Left ventricle myocardium inferior (tissue), 1 donor: ENCODE measurements at regions not wholly inside any gene's neighbourhood (a gene's known extent, or its start where the extent isn't known, plus 50 kb on each side); places are given as distances from the start of the nearest gene placed in this dataset.

Experiments used
- DNase-seq: peaks from one replicate; pipeline ENCODE4 v3.0.0-alpha.2; 2020
- H3K27ac ChIP-seq: fragments of 200-600 bp; replicated peaks from 2 replicates; pipeline ENCODE4 v1.8.0; 2021
- H3K27me3 ChIP-seq: fragments of 200-600 bp; 2 replicates; pipeline ENCODE4 v1.8.0; 2021; ENCODE audit warnings: low read depth
- H3K36me3 ChIP-seq: fragments of 200-600 bp; 2 replicates; pipeline ENCODE4 v1.8.0; 2021
- H3K4me1 ChIP-seq: fragments of 200-600 bp; 2 replicates; pipeline ENCODE4 v1.8.0; 2021
- H3K4me3 ChIP-seq: fragments of 200-600 bp; 2 replicates; pipeline ENCODE4 v1.8.0; 2021; ENCODE audit warnings: mild to moderate bottlenecking, moderate library complexity
- H3K9me3 ChIP-seq: fragments of 200-600 bp; replicated peaks from 2 replicates; pipeline ENCODE4 v1.8.0; 2021
- intact Hi-C: fragments of 100-400 bp; cut with micrococcal nuclease; formaldehyde crosslinking; loops from one replicate; pipeline ENCODE4 v1.11.0; 2022
- TF ChIP-seq, protein P1 (sequence below): fragments of 200-600 bp; IDR thresholded peaks from 2 replicates; pipeline ENCODE4 v1.8.0; 2021; ENCODE audit warnings: antibody characterized with exemption, mild to moderate bottlenecking, borderline replicate concordance
- donor health status: DM: no; HTN: yes; CAD: no; lungs with severe emphysema.

GRCh38 chr10:28796606-28797512 is 119.5 kb downstream of the BAMBI start:
- TF ChIP-seq, protein P1, sequence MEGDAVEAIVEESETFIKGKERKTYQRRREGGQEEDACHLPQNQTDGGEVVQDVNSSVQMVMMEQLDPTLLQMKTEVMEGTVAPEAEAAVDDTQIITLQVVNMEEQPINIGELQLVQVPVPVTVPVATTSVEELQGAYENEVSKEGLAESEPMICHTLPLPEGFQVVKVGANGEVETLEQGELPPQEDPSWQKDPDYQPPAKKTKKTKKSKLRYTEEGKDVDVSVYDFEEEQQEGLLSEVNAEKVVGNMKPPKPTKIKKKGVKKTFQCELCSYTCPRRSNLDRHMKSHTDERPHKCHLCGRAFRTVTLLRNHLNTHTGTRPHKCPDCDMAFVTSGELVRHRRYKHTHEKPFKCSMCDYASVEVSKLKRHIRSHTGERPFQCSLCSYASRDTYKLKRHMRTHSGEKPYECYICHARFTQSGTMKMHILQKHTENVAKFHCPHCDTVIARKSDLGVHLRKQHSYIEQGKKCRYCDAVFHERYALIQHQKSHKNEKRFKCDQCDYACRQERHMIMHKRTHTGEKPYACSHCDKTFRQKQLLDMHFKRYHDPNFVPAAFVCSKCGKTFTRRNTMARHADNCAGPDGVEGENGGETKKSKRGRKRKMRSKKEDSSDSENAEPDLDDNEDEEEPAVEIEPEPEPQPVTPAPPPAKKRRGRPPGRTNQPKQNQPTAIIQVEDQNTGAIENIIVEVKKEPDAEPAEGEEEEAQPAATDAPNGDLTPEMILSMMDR, result no peak
- no peak overlapping the region for H3K4me3 ChIP-seq
- H3K36me3 ChIP-seq, result no peaks in the 10 kb centered on the region
- no peaks in the 10 kb centered on the region for H3K4me1 ChIP-seq
- H3K9me3 ChIP-seq, result no peaks in the 10 kb centered on the region
- H3K27ac ChIP-seq, result peak overlapping the region; percentile 48
- no peaks in the 10 kb centered on the region for H3K27me3 ChIP-seq
- intact Hi-C loops, result no loop called here
- peak; percentile 84 for DNase-seq

- peak overlapping the region; percentile 48 for H3K27ac ChIP-seq
- intact Hi-C loops, result no loop called here
Observed at GRCh38 chr10:28797904-28798371, 120.6 kb downstream of the BAMBI start.

DNA sequence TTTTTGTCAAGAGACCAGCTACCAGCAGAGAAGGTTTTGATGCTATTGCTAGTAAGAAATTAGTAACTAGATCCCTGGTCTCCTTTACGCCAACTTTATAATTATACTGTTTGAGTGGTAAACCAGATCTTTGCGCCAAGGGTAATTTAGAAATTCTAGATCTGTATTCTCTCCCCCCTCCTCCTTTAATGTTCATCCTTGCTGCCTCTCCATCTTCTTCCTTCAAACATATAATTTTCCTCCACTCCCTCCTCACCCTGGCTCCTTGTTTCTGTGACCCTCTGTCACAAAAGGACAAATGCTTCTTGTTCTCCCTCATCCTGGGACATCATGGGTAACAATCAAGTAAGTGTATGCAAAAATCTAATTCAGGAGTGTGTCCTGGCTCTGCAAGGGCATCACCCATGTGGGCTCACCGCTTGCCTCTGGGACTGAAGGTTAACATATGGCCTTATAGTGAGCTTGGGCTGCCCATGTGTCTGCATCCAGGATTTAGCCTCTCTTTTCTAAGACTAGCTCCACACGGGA is 121.2 kb downstream of the BAMBI start:
- Histone ChIP-seq H3K36me3 (no peaks in the 10 kb centered on the region), H3K9me3 (no peaks in the 10 kb centered on the region), H3K27ac (peak overlapping the region; percentile 48), H3K4me3 (no peak overlapping the region), H3K4me1 (no peaks in the 10 kb centered on the region), H3K27me3 (no peaks in the 10 kb centered on the region)
- intact Hi-C loops, result no loop called here
- TF ChIP-seq, protein P1, result no peak
- DNase-seq, result no peak

More at GRCh38 chr10:28797904-28798371, 120.6 kb downstream of the BAMBI start:
- no peaks in the 10 kb centered on the region for H3K36me3 ChIP-seq
- H3K27me3 ChIP-seq, result no peaks in the 10 kb centered on the region
- no peaks in the 10 kb centered on the region for H3K9me3 ChIP-seq
- TF ChIP-seq, protein P1, result peak; percentile 9
- no peak overlapping the region for H3K4me3 ChIP-seq
- no peaks in the 10 kb centered on the region for H3K4me1 ChIP-seq
- no peak for DNase-seq

DNA sequence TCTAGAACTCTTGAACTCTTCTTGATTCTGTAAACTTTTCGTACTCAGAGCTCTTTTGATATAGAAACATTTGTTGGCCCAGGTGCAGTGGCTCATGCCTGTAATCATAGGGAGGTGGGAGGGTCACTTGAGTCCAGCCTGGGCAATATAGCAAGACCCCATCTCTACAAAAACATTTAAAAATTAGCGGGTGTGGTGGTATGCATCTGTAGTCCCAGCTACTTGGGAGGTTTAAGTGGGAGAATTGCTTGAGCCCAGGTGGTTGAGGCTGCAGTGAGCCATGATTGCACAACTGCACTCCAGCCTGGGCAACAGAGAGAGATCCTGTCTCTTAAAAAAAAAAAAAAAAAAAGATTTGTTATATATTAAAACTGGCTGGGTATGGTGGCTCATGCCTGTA is 121.6 kb downstream of the BAMBI start:
- TF ChIP-seq, protein P1, result no peak
- DNase-seq, result no peak
- Histone ChIP-seq H3K27ac (no peak overlapping the region), H3K9me3 (no peaks in the 10 kb centered on the region), H3K4me3 (no peak overlapping the region), H3K27me3 (no peaks in the 10 kb centered on the region), H3K4me1 (no peaks in the 10 kb centered on the region), H3K36me3 (no peaks in the 10 kb centered on the region)
- intact Hi-C loops, result no loop called here

DNA sequence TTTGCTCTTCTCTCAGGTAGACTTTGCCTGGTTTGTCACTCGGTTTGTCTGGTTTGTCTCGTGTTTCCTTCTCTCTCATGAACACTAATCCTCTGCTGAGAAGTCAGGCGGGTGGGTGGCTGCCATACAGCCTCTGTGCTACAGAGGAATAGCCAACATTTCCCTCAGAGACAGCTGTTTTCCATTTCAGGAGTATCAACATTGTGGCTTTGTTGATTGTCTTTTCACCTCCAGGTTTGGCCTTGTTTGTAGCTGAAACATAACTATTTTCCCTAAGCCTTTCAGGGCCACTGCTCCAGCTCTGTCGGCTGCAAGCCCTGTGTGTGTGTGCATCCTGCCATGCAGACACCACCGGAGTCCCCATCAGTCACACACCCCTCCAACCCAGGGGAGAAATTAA is 122.8 kb downstream of the BAMBI start:
- intact Hi-C loops, result no loop called here
- DNase-seq, result no peak
- Histone ChIP-seq H3K27ac (no peak overlapping the region), H3K4me3 (no peak overlapping the region), H3K27me3 (no peaks in the 10 kb centered on the region), H3K4me1 (no peaks in the 10 kb centered on the region), H3K36me3 (no peaks in the 10 kb centered on the region), H3K9me3 (no peaks in the 10 kb centered on the region)
- TF ChIP-seq, protein P1, result no peak
